Kidney (tissue), 13 donors: ENCODE measurements at regions not wholly inside any gene's neighbourhood (a gene's known extent, or its start where the extent isn't known, plus 50 kb on each side); places are given as distances from the start of the nearest gene placed in this dataset.

Experiments
- DNase-seq, 5 donors: peaks; one replicate each; pipeline ENCODE4 v3.0.0-alpha.2; 2013 to 2020
- FAIRE-seq: peaks from 2 replicates; lab custom pipeline; 2012; peaks lifted over from hg19 to GRCh38; lab: Jason Lieb, UNC
- H3K27ac ChIP-seq, 2 donors: one replicate each; pipeline ENCODE4 v1.7.0; 2013; ENCODE audit warnings: low read depth in 2 of 2, low read length in 2 of 2, inconsistent platforms in 1 of 2
- H3K27me3 ChIP-seq: one replicate; pipeline ENCODE4 v1.7.1; 2013; ENCODE audit warnings: low read length, inconsistent platforms; ENCODE audit not compliant: control insufficient read depth, insufficient read depth
- H3K36me3 ChIP-seq, 3 donors: one replicate each; pipeline versions ENCODE4 v1.7.0 to v1.7.1; 2013; ENCODE audit warnings: low read length in 3 of 3, control low read depth in 1 of 3, inconsistent platforms in 1 of 3; ENCODE audit not compliant: insufficient read depth in 3 of 3, control insufficient read depth in 2 of 3
- H3K4me1 ChIP-seq, 3 donors: one replicate each; pipeline versions ENCODE4 v1.7.0 to v1.7.1; 2013; ENCODE audit warnings: low read length in 3 of 3, inconsistent platforms in 1 of 3, low read depth in 1 of 3; ENCODE audit not compliant: control insufficient read depth in 2 of 3, insufficient read depth in 2 of 3
- H3K4me3 ChIP-seq, 3 donors: one replicate each; pipeline versions ENCODE4 v1.7.0 to v1.8.1; 2013; ENCODE audit warnings: low read length in 3 of 3, control low read depth in 1 of 3, inconsistent platforms in 1 of 3
- H3K9ac ChIP-seq, 3 donors: one replicate each; pipeline versions ENCODE4 v1.7.0 to v1.7.1; 2013; ENCODE audit warnings: low read length in 3 of 3, control low read depth in 1 of 3, inconsistent platforms in 1 of 3
- H3K9me3 ChIP-seq, 3 donors: one replicate each; pipeline versions ENCODE4 v1.7.0 to v1.7.1; 2013; ENCODE audit warnings: low read length in 3 of 3, control low read depth in 1 of 3, inconsistent platforms in 1 of 3; ENCODE audit not compliant: control insufficient read depth in 2 of 3, insufficient read depth in 1 of 3
- CTCF ChIP-seq: IDR thresholded peaks from 3 replicates; pipeline ENCODE4 v1.5.1; 2012; ENCODE audit warnings: mild to moderate bottlenecking, moderate library complexity, borderline replicate concordance; ENCODE audit not compliant: insufficient read depth; ENCODE audit errors: extremely low read depth
- intact Hi-C: fragments of 100-400 bp; cut with DNase I; formaldehyde crosslinking; loops from one replicate; pipeline ENCODE4 v1.11.1; 2022
- donor health status: control.
- donor health status: control.
- donor health status: control.
- donor health status: control.
- donor health status: control.
- donor health status: DM: yes; HTN: yes; CAD: no.
- donor health status: Normal renal cell carcinoma (clear cell type).

GRCh38 chr2:2756886-2757285 lies 425.8 kb upstream of the MYT1L start:
- FAIRE-seq (no peak), DNase-seq (no peak)
- TF ChIP-seq CTCF: no peak
- peaks cover 0 to 14% (median 2%) of the 10 kb centered on the region in 3 donors for H3K9me3 ChIP-seq
- no peak overlapping the region for H3K9ac ChIP-seq
- H3K4me3 ChIP-seq: no peak overlapping the region
- no peaks in the 10 kb centered on the region for H3K36me3 ChIP-seq
- no peaks in the 10 kb centered on the region for H3K27me3 ChIP-seq
- no peaks in the 10 kb centered on the region for H3K4me1 ChIP-seq
- no peak overlapping the region for H3K27ac ChIP-seq
- intact Hi-C loops: no loop called here

GRCh38 chr2:2755990-2756389 lies 424.9 kb upstream of the MYT1L start:
- Histone ChIP-seq H3K27me3 (no peaks in the 10 kb centered on the region), H3K4me3 (no peak overlapping the region), H3K27ac (no peak overlapping the region), H3K9me3 (peaks cover 0 to 14% (median 2%) of the 10 kb centered on the region in 3 donors), H3K4me1 (no peaks in the 10 kb centered on the region), H3K9ac (no peak overlapping the region), H3K36me3 (no peaks in the 10 kb centered on the region)
- FAIRE-seq (no peak), DNase-seq (no peak)
- no peak for TF ChIP-seq CTCF
- intact Hi-C loops: no loop called here

GRCh38 chr2:2754940-2755339 lies 423.9 kb upstream of the MYT1L start:
- peaks cover 0 to 8% (median 0%) of the 10 kb centered on the region in 3 donors for H3K9me3 ChIP-seq
- no peak for TF ChIP-seq CTCF
- no peak overlapping the region for H3K9ac ChIP-seq
- FAIRE-seq (no peak), DNase-seq (no peak)
- no peak overlapping the region for H3K27ac ChIP-seq
- no peaks in the 10 kb centered on the region for H3K4me1 ChIP-seq
- H3K27me3 ChIP-seq: no peaks in the 10 kb centered on the region
- H3K36me3 ChIP-seq: no peaks in the 10 kb centered on the region
- intact Hi-C loops: no loop called here
- no peak overlapping the region for H3K4me3 ChIP-seq

- no peak for TF ChIP-seq CTCF
- Histone ChIP-seq H3K9ac (no peak overlapping the region), H3K4me1 (no peaks in the 10 kb centered on the region), H3K27me3 (no peaks in the 10 kb centered on the region), H3K36me3 (no peaks in the 10 kb centered on the region), H3K4me3 (no peak overlapping the region), H3K27ac (no peak overlapping the region), H3K9me3 (peaks cover 0 to 8% (median 0%) of the 10 kb centered on the region in 3 donors)
- DNase-seq (peak in 1 of 5 donors; percentile 46), FAIRE-seq (no peak)
- intact Hi-C loops: no loop called here
Measured at GRCh38 chr2:2751715-2752315, 420.7 kb upstream of the MYT1L start.
